H9 (cell line): ENCODE measurements at regions not wholly inside any gene's neighbourhood (a gene's known extent, or its start where the extent isn't known, plus 50 kb on each side); places are given as distances from the start of the nearest gene placed in this dataset.
A peak's percentile ranks its signal among the peaks of the same experiment; 100 is the strongest.

Experiments used
- DNase-seq: peaks from one replicate; pipeline ENCODE4 v3.0.0-alpha.2; 2017
- H2AFZ ChIP-seq: one replicate; pipeline ENCODE4 v1.6.1; 2013; ENCODE audit warnings: mild to moderate bottlenecking, low read length, control low read depth, moderate library complexity
- H2AK5ac ChIP-seq: 2 replicates; pipeline ENCODE4 v1.6.1; 2013; ENCODE audit warnings: low read length, control low read depth, mixed read lengths; ENCODE audit not compliant: insufficient read length
- H2BK120ac ChIP-seq: one replicate; pipeline ENCODE4 v1.6.1; 2013; ENCODE audit warnings: low read depth, mild to moderate bottlenecking, low read length, control low read depth, inconsistent platforms; ENCODE audit not compliant: poor library complexity, severe bottlenecking
- H2BK12ac ChIP-seq: 2 replicates; pipeline ENCODE4 v1.6.1; 2013; ENCODE audit warnings: low read length, control low read depth, mixed read lengths, low read depth; ENCODE audit not compliant: insufficient read length
- H2BK15ac ChIP-seq: 2 replicates; pipeline ENCODE4 v1.6.1; 2013; ENCODE audit warnings: low read depth, low read length, control low read depth
- H2BK20ac ChIP-seq: one replicate; pipeline ENCODE4 v1.6.1; 2013; ENCODE audit warnings: low read depth, mild to moderate bottlenecking, low read length, control low read depth, inconsistent platforms; ENCODE audit not compliant: poor library complexity, severe bottlenecking
- H2BK5ac ChIP-seq: 2 replicates; pipeline ENCODE4 v1.6.1; 2013; ENCODE audit warnings: low read length, control low read depth, mixed read lengths; ENCODE audit not compliant: insufficient read length
- H3K14ac ChIP-seq: 2 replicates; pipeline ENCODE4 v1.6.1; 2013; ENCODE audit warnings: low read length, control low read depth; ENCODE audit not compliant: insufficient read depth
- H3K18ac ChIP-seq: 2 replicates; pipeline ENCODE4 v1.6.1; 2013; ENCODE audit warnings: low read depth, mild to moderate bottlenecking, mixed read lengths, low read length, control low read depth; ENCODE audit not compliant: insufficient read length
- H3K23ac ChIP-seq: 2 replicates; pipeline ENCODE4 v1.6.1; 2013; ENCODE audit warnings: low read length, control low read depth, mixed read lengths, low read depth; ENCODE audit not compliant: insufficient read length
- H3K23me2 ChIP-seq: 2 replicates; pipeline ENCODE4 v1.6.1; 2013; ENCODE audit warnings: low read depth, mild to moderate bottlenecking, mixed read lengths, low read length, control low read depth; ENCODE audit not compliant: insufficient read length, poor library complexity, severe bottlenecking
- H3K27ac ChIP-seq: 2 replicates; pipeline ENCODE4 v1.5.1; 2013; ENCODE audit warnings: low read length, control low read depth, mixed read lengths, low read depth; ENCODE audit not compliant: insufficient read length
- H3K27me3 ChIP-seq: 2 replicates; pipeline ENCODE4 v1.6.1; 2013; ENCODE audit warnings: low read length, control low read depth, inconsistent platforms; ENCODE audit not compliant: insufficient read depth
- H3K4ac ChIP-seq: 2 replicates; pipeline ENCODE4 v1.6.1; 2013; ENCODE audit warnings: low read depth, mild to moderate bottlenecking, control low read depth, inconsistent platforms, low read length, moderate library complexity
- H3K4me1 ChIP-seq: 2 replicates; pipeline ENCODE4 v1.6.1; 2013; ENCODE audit warnings: low read length, control low read depth, inconsistent platforms; ENCODE audit not compliant: insufficient read depth
- H3K4me2 ChIP-seq: 2 replicates; pipeline ENCODE4 v1.6.1; 2013; ENCODE audit warnings: low read length, control low read depth, mixed read lengths; ENCODE audit not compliant: insufficient read length, insufficient read depth
- H3K56ac ChIP-seq: 2 replicates; pipeline ENCODE4 v1.6.1; 2013; ENCODE audit warnings: low read depth, mild to moderate bottlenecking, mixed read lengths, low read length, control low read depth; ENCODE audit not compliant: insufficient read length
- H3K79me1 ChIP-seq: 2 replicates; pipeline ENCODE4 v1.6.1; 2013; ENCODE audit warnings: low read depth, mild to moderate bottlenecking, moderate library complexity, low read length, control low read depth, inconsistent platforms; ENCODE audit not compliant: insufficient read depth, poor library complexity, severe bottlenecking
- H3K79me2 ChIP-seq: 2 replicates; pipeline ENCODE4 v1.6.1; 2013; ENCODE audit warnings: low read length, control low read depth, inconsistent platforms; ENCODE audit not compliant: insufficient read depth
- H3K9ac ChIP-seq: 2 replicates; pipeline ENCODE4 v1.6.1; 2013; ENCODE audit warnings: low read length, control low read depth, mixed read lengths; ENCODE audit not compliant: insufficient read length; ENCODE audit errors: extremely low read depth
- H3K9me3 ChIP-seq: one replicate; pipeline ENCODE4 v1.6.1; 2013; ENCODE audit warnings: low read depth, low read length, inconsistent platforms; ENCODE audit not compliant: control insufficient read depth
- H3T11ph ChIP-seq: one replicate; pipeline ENCODE4 v1.6.1; 2013; ENCODE audit warnings: mild to moderate bottlenecking, low read length, control low read depth, inconsistent platforms
- H4K20me1 ChIP-seq: one replicate; pipeline ENCODE4 v1.6.1; 2013; ENCODE audit not compliant: control insufficient read depth, insufficient read length, insufficient read depth
- H4K5ac ChIP-seq: 2 replicates; pipeline ENCODE4 v1.6.1; 2013; ENCODE audit warnings: low read depth, mild to moderate bottlenecking, mixed read lengths, low read length, control low read depth; ENCODE audit not compliant: insufficient read length
- H4K8ac ChIP-seq: replicated peaks from 2 replicates; pipeline ENCODE4 v1.6.1; 2013; ENCODE audit warnings: low read length, control low read depth, mixed read lengths, low read depth; ENCODE audit not compliant: insufficient read length
- H4K91ac ChIP-seq: 2 replicates; pipeline ENCODE4 v1.6.1; 2013; ENCODE audit warnings: low read depth, mild to moderate bottlenecking, moderate library complexity, mixed read lengths, low read length, control low read depth; ENCODE audit not compliant: insufficient read length
- H3K27ac Mint-ChIP-seq, 3 experiments: 2 replicates in 2 of 3; 3 replicates in 1 of 3; pipeline ENCODE4 v1.8.0; 2020 to 2021; ENCODE audit warnings: mixed read lengths in 3 of 3, mild to moderate bottlenecking in 1 of 3, moderate library complexity in 1 of 3
- H3K27me3 Mint-ChIP-seq: 2 replicates; pipeline ENCODE4 v1.8.0; 2021; ENCODE audit warnings: low read depth, mild to moderate bottlenecking, moderate library complexity, mixed read lengths
- H3K36me3 Mint-ChIP-seq, 3 experiments: 2 replicates in 2 of 3; 3 replicates in 1 of 3; pipeline ENCODE4 v1.8.0; 2020 to 2021; ENCODE audit warnings: low read depth in 3 of 3, mixed read lengths in 3 of 3; ENCODE audit not compliant: insufficient read depth in 1 of 3
- H3K4me1 Mint-ChIP-seq, 2 experiments: 2 replicates each; pipeline ENCODE4 v1.8.0; 2020; ENCODE audit warnings: mixed read lengths in 2 of 2
- H3K4me3 Mint-ChIP-seq, 2 experiments: 2 replicates in 1 of 2; 3 replicates in 1 of 2; pipeline ENCODE4 v1.8.0; 2020 to 2021; ENCODE audit warnings: mild to moderate bottlenecking in 2 of 2, mixed read lengths in 2 of 2, moderate library complexity in 1 of 2
- H3K9me3 Mint-ChIP-seq, 2 experiments: 2 replicates in 1 of 2; 3 replicates in 1 of 2; pipeline ENCODE4 v1.8.0; 2020; ENCODE audit warnings: mild to moderate bottlenecking in 2 of 2, mixed read lengths in 2 of 2, moderate library complexity in 1 of 2
- CTCF ChIP-seq: fragments of 200-600 bp; sonication (generic); conservative IDR thresholded peaks from 3 replicates; pipeline ENCODE4 v1.8.0; 2021; ENCODE audit warnings: antibody characterized with exemption, mild to moderate bottlenecking
- WGBS: extraction: QIAGEN DNeasy Blood & Tissue Kit; methylation state at CpG from one replicate; pipeline ENCODE4 v1.1.7; 2013; ENCODE audit warnings: missing lambda C conversion rate, low lambda C conversion rate, mixed read lengths; ENCODE audit not compliant: insufficient read length; ENCODE audit errors: extremely low coverage; 5-methylcytosine and 5-hydroxymethylcytosine counted together

- H2BK5ac ChIP-seq: no peak overlapping the region
- no peak for DNase-seq
- no peaks in the 10 kb centered on the region for H3K79me2 ChIP-seq
- Mint-ChIP-seq H3K36me3 (no peaks in the 10 kb centered on the region), H3K27ac (peak overlapping the region in 1 of 3 experiments; percentile 42; a peak in 1 of 7 replicates), H3K9me3 (no peaks in the 10 kb centered on the region), H3K4me1 (no peaks in the 10 kb centered on the region), H3K27me3 (peaks cover 16% of the 10 kb centered on the region), H3K4me3 (no peak overlapping the region)
- no peak overlapping the region for H4K5ac ChIP-seq
- no CpG with 5 or more reads among the region's 6 CpGs for WGBS
- no peak overlapping the region for H3K18ac ChIP-seq
- no peak overlapping the region for H2AK5ac ChIP-seq
- no peak for TF ChIP-seq CTCF
- no peak overlapping the region for H2BK120ac ChIP-seq
- no peak overlapping the region for H3K27ac ChIP-seq
- no peaks in the 10 kb centered on the region for H3K4me1 ChIP-seq
- no peak overlapping the region for H2BK15ac ChIP-seq
- H4K8ac ChIP-seq: no peak overlapping the region
- H3K9me3 ChIP-seq: no peaks in the 10 kb centered on the region
- H4K91ac ChIP-seq: no peak overlapping the region
- no peak overlapping the region for H3K9ac ChIP-seq
- no peak overlapping the region for H2BK20ac ChIP-seq
- no peak overlapping the region for H3K4me2 ChIP-seq
- H4K20me1 ChIP-seq: no peaks in the 10 kb centered on the region
- no peaks in the 10 kb centered on the region for H3K79me1 ChIP-seq
- H3K23me2 ChIP-seq: no peaks in the 10 kb centered on the region
- H3K56ac ChIP-seq: no peak overlapping the region
- H3K14ac ChIP-seq: no peak overlapping the region
- H3T11ph ChIP-seq: no peak overlapping the region
- no peaks in the 10 kb centered on the region for H3K27me3 ChIP-seq
- H3K4ac ChIP-seq: no peak overlapping the region
- H3K23ac ChIP-seq: no peak overlapping the region
- H2AFZ ChIP-seq: no peak overlapping the region
- H2BK12ac ChIP-seq: no peak overlapping the region
These were observed 91.8 kb upstream of the CXCL14 start for GRCh38 chr5:135670588-135670987.
